GM21528 (cell line): ENCODE measurements at regions not wholly inside any gene's neighbourhood (a gene's known extent, or its start where the extent isn't known, plus 50 kb on each side); places are given as distances from the start of the nearest gene placed in this dataset.

Experiments
- ATAC-seq: cut with Tn5 transposase; IDR thresholded peaks from one replicate; pipeline ENCODE4 v1.9.1; 2021; ENCODE audit warnings: mild to moderate bottlenecking, moderate library complexity; ENCODE audit not compliant: unreplicated experiment, low FRiP score

DNA sequence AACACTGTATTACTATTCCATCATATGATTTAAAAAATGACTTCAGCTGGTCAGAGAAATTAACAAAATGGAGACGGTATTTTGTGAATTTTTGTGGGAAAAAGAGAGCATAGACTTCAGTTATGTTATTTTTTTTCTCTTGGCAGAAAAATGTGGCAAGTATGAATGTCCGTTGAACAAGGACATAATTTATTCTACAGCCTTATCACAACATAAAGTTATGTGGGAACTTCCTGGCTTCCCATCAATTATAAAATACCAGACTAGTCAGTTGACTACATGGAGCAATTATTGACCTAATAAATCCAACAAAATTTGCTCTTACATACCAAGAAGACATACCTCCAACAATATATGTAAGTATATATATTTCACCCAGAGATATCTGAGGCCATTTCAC is 88.6 kb upstream of the PPP1R3A start:
- ATAC-seq, result no peak

DNA sequence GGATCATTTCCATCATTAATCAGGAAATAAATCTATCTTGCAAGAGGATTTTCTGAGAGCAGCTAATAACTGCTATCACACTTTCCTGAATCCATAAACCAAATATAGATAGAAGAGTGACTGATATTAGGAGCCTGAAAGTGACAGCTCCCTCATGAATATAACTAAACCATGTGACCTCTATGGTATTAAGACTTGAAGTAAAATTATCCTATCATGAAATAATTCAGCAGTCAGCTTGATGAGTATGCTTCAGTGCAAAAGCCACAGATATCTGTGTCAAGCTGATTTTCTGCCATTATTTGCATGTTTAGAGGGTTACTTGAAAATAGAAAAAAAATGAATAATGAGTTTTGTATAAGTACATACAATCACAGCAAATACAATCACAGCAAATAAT is 80.1 kb upstream of the PPP1R3A start:
- ATAC-seq, result no peak

DNA sequence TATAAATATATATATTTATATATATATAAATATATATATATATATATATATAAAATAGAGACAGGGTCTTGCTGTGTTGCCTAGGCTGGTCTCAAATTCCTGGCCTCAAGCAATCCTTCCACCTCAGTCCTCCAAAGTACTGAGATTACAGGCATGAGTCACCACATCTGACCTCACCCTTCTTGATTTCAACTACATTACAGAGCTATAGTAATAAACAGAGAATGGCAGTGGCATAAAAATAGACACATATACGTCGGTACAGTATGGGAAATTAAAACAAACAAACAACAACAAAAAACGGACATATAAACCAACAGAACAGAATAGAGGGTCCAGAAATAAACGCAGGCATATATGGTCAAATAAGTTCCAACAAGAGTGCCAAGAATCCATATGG is 77.6 kb upstream of the PPP1R3A start:
- no peak for ATAC-seq

DNA sequence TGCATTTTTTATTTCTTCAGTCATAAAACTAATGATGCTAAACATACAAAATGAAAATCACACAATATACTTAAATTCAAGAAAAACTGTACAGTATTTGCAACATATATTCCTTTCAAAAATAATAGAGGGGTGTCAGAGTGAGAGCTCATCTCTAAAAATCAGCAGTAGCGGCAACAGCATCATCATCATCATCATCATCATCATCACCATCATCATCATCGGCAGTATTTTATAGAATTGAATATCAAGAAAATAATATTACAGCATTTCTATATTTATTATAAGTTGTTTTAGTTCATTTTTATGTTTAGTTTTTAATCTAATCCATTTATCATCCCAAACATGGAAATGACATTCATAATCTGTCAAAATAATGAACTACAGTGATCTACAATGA is 67.4 kb upstream of the PPP1R3A start:
- ATAC-seq, result no peak

DNA sequence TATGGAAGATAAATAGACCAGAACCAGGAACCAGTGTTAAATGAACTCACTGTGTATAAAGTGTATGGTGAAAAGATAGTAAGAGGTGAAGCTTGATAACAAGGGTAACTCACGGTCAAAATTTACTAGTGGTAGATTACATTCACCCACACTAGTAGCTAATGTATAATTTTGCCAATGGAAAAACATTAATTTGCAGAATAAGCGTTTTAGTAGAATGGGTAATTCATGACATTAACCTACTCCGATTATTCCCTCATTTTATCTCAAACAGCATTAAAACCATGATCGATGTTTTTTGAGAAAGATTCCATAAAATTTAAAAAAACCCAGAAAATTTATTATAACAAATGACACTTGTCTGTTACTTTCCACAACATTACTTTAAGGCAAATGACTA is 57.7 kb upstream of the PPP1R3A start:
- ATAC-seq, result no peak

DNA sequence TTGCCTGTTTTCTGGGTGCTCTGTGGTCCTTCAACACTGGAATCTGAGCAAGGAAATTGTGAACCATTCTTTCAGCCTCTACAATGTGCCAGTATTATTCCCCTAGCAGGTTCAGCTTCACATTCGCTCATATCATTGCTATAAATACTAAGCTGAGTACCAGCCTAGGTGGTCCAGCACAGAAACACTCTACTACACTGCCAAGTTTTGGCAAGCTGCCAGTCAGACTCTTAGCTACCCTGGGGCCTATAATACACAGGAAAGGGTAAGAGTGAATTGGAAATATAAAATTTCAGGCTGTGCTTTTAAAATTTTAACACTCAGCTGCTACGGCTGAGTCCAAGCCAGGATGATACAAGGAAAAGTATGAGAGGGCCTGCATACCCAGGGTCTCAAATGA is 49.9 kb upstream of the PPP1R3A start:
- ATAC-seq, result no peak
